ENCODE measurements at regions not wholly inside any gene's neighbourhood (a gene's known extent, or its start where the extent isn't known, plus 50 kb on each side); places are given as distances from the start of the nearest gene placed in this dataset.

DNA sequence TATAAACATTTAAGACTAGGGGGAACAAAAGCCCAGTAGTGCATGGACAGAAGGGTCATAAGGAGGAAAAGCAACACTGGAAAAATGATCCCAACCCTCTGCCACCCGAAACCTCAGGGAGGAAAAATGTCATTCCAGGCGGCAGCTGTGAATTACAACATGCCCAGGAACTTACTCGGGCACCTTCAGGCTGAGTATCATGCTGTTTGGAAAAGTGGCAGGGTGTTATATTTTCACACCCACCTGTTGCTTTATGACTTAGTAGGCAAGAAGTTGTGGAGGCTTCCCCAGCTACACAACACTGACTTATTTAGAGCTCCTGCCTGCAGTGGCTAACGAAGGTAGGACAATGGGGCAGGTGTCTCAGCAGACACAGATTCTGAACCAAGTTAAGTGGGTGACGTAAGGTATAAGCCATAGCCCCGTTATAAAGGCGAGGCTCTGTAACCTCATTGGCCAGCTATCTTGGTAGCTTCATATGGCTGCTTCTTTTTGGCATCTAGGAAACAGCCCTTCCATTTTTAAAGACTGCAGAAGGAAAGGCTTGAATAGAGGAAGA, 96.1 kb upstream of the IFNG-AS1 start:
- TF ChIP-seq, protein P1, sequence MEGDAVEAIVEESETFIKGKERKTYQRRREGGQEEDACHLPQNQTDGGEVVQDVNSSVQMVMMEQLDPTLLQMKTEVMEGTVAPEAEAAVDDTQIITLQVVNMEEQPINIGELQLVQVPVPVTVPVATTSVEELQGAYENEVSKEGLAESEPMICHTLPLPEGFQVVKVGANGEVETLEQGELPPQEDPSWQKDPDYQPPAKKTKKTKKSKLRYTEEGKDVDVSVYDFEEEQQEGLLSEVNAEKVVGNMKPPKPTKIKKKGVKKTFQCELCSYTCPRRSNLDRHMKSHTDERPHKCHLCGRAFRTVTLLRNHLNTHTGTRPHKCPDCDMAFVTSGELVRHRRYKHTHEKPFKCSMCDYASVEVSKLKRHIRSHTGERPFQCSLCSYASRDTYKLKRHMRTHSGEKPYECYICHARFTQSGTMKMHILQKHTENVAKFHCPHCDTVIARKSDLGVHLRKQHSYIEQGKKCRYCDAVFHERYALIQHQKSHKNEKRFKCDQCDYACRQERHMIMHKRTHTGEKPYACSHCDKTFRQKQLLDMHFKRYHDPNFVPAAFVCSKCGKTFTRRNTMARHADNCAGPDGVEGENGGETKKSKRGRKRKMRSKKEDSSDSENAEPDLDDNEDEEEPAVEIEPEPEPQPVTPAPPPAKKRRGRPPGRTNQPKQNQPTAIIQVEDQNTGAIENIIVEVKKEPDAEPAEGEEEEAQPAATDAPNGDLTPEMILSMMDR (IDR thresholded peaks at IDR 0.05), result no peak
- no peak for TF ChIP-seq POLR2A (IDR thresholded peaks at IDR 0.05)

All from ovary (tissue), 3 donors.